ENCODE measurements at regions not wholly inside any gene's neighbourhood (a gene's known extent, or its start where the extent isn't known, plus 50 kb on each side); places are given as distances from the start of the nearest gene placed in this dataset.

GRCh38 chr2:198424112-198424511, 619.7 kb downstream of the PLCL1 start:
- Histone ChIP-seq H3K27me3 (ENCODE audit: insufficient read depth, low read length) (no peaks in the 10 kb centered on the region), H3K79me2 (ENCODE audit: insufficient read depth, low read length) (no peaks in the 10 kb centered on the region), H3K27ac (ENCODE audit: low read depth, low read length) (no peak overlapping the region), H4K20me1 (ENCODE audit: insufficient read depth, low read length) (no peaks in the 10 kb centered on the region), H2AFZ (ENCODE audit: low read length) (no peak overlapping the region), H3K9me3 (ENCODE audit: low read depth, low read length) (no peaks in the 10 kb centered on the region), H3K36me3 (ENCODE audit: insufficient read depth, low read length) (no peaks in the 10 kb centered on the region), H3K4me3 (ENCODE audit: insufficient read depth, low read length) (no peak overlapping the region), H3K4me1 (ENCODE audit: insufficient read depth, low read length) (no peaks in the 10 kb centered on the region), H3K4me2 (ENCODE audit: insufficient read depth, low read length) (no peak overlapping the region)
- TF ChIP-seq CTCF (IDR thresholded peaks at IDR 0.05; ENCODE audit: extremely low read depth, low read depth, low read length), result no peak
- DNase-seq (ENCODE audit: insufficient read length, low spot score, missing footprints), result no peak

- no peak for TF ChIP-seq CTCF (IDR thresholded peaks at IDR 0.05; ENCODE audit: extremely low read depth, low read depth, low read length)
- Histone ChIP-seq H3K27me3 (ENCODE audit: insufficient read depth, low read length) (no peaks in the 10 kb centered on the region), H3K9me3 (ENCODE audit: low read depth, low read length) (no peaks in the 10 kb centered on the region), H3K79me2 (ENCODE audit: insufficient read depth, low read length) (no peaks in the 10 kb centered on the region), H2AFZ (ENCODE audit: low read length) (no peak overlapping the region), H3K4me2 (ENCODE audit: insufficient read depth, low read length) (no peak overlapping the region), H3K27ac (ENCODE audit: low read depth, low read length) (no peak overlapping the region), H3K4me1 (ENCODE audit: insufficient read depth, low read length) (no peaks in the 10 kb centered on the region), H3K4me3 (ENCODE audit: insufficient read depth, low read length) (no peak overlapping the region), H3K36me3 (ENCODE audit: insufficient read depth, low read length) (no peaks in the 10 kb centered on the region), H4K20me1 (ENCODE audit: insufficient read depth, low read length) (no peaks in the 10 kb centered on the region)
- no peak for DNase-seq (ENCODE audit: insufficient read length, low spot score, missing footprints)
These were observed 613.4 kb downstream of the PLCL1 start for GRCh38 chr2:198417836-198418235.

- no peaks in the 10 kb centered on the region for H3K36me3 ChIP-seq (ENCODE audit: insufficient read depth, low read length)
- no peak overlapping the region for H3K27ac ChIP-seq (ENCODE audit: low read depth, low read length)
- H3K4me2 ChIP-seq (ENCODE audit: insufficient read depth, low read length), result no peak overlapping the region
- no peak overlapping the region for H2AFZ ChIP-seq (ENCODE audit: low read length)
- no peaks in the 10 kb centered on the region for H3K79me2 ChIP-seq (ENCODE audit: insufficient read depth, low read length)
- no peak overlapping the region for H3K4me3 ChIP-seq (ENCODE audit: insufficient read depth, low read length)
- H4K20me1 ChIP-seq (ENCODE audit: insufficient read depth, low read length), result no peaks in the 10 kb centered on the region
- H3K9me3 ChIP-seq (ENCODE audit: low read depth, low read length), result no peaks in the 10 kb centered on the region
- no peaks in the 10 kb centered on the region for H3K4me1 ChIP-seq (ENCODE audit: insufficient read depth, low read length)
- no peak for DNase-seq (ENCODE audit: insufficient read length, low spot score, missing footprints)
- TF ChIP-seq CTCF (IDR thresholded peaks at IDR 0.05; ENCODE audit: extremely low read depth, low read depth, low read length), result no peak
- H3K27me3 ChIP-seq (ENCODE audit: insufficient read depth, low read length), result no peaks in the 10 kb centered on the region
These were observed 610.6 kb downstream of the PLCL1 start for GRCh38 chr2:198414976-198415375.

- no peaks in the 10 kb centered on the region for H3K9me3 ChIP-seq (ENCODE audit: low read depth, low read length)
- H4K20me1 ChIP-seq (ENCODE audit: insufficient read depth, low read length), result no peaks in the 10 kb centered on the region
- H3K27me3 ChIP-seq (ENCODE audit: insufficient read depth, low read length), result no peaks in the 10 kb centered on the region
- no peaks in the 10 kb centered on the region for H3K36me3 ChIP-seq (ENCODE audit: insufficient read depth, low read length)
- no peak overlapping the region for H2AFZ ChIP-seq (ENCODE audit: low read length)
- no peak for TF ChIP-seq CTCF (IDR thresholded peaks at IDR 0.05; ENCODE audit: extremely low read depth, low read depth, low read length)
- no peak for DNase-seq (ENCODE audit: insufficient read length, low spot score, missing footprints)
- H3K4me3 ChIP-seq (ENCODE audit: insufficient read depth, low read length), result no peak overlapping the region
- H3K27ac ChIP-seq (ENCODE audit: low read depth, low read length), result no peak overlapping the region
- H3K4me1 ChIP-seq (ENCODE audit: insufficient read depth, low read length), result no peaks in the 10 kb centered on the region
- no peaks in the 10 kb centered on the region for H3K79me2 ChIP-seq (ENCODE audit: insufficient read depth, low read length)
- no peak overlapping the region for H3K4me2 ChIP-seq (ENCODE audit: insufficient read depth, low read length)
These were observed 607.5 kb downstream of the PLCL1 start for GRCh38 chr2:198411936-198412335.
